ENCODE measurements at regions not wholly inside any gene's neighbourhood (a gene's known extent, or its start where the extent isn't known, plus 50 kb on each side); places are given as distances from the start of the nearest gene placed in this dataset.

- Histone ChIP-seq H3K27me3 (ENCODE audit: insufficient read depth, low read length) (no peaks in the 10 kb centered on the region), H3K79me2 (ENCODE audit: insufficient read depth, low read length) (no peaks in the 10 kb centered on the region), H2BK120ac (ENCODE audit: low read depth, low read length, poor library complexity, severe bottlenecking) (no peak overlapping the region), H3K4me2 (ENCODE audit: insufficient read depth, insufficient read length, low read length) (no peak overlapping the region), H4K5ac (ENCODE audit: insufficient read length, low read depth, low read length) (no peak overlapping the region), H4K20me1 (ENCODE audit: control insufficient read depth, insufficient read depth, insufficient read length) (no peaks in the 10 kb centered on the region), H3K23me2 (ENCODE audit: insufficient read length, low read depth, low read length, poor library complexity, severe bottlenecking) (no peaks in the 10 kb centered on the region), H4K8ac (replicated peaks; ENCODE audit: insufficient read length, low read depth, low read length) (no peak overlapping the region), H2AFZ (ENCODE audit: low read length) (no peak overlapping the region), H2AK5ac (ENCODE audit: insufficient read length, low read length) (no peak overlapping the region), H2BK12ac (ENCODE audit: insufficient read length, low read depth, low read length) (no peak overlapping the region), H3K14ac (ENCODE audit: insufficient read depth, low read length) (no peak overlapping the region), H3K4ac (ENCODE audit: low read depth, low read length) (no peak overlapping the region), H4K91ac (ENCODE audit: insufficient read length, low read depth, low read length) (no peak overlapping the region), H3K9me3 (ENCODE audit: control insufficient read depth, low read depth, low read length) (no peaks in the 10 kb centered on the region), H3K23ac (ENCODE audit: insufficient read length, low read depth, low read length) (no peak overlapping the region), H2BK20ac (ENCODE audit: low read depth, low read length, poor library complexity, severe bottlenecking) (no peak overlapping the region), H2BK15ac (ENCODE audit: low read depth, low read length) (no peak overlapping the region), H3K79me1 (ENCODE audit: insufficient read depth, low read depth, low read length, poor library complexity, severe bottlenecking) (no peaks in the 10 kb centered on the region), H3T11ph (ENCODE audit: low read length) (no peak overlapping the region), H3K4me1 (ENCODE audit: insufficient read depth, low read length) (no peaks in the 10 kb centered on the region), H3K18ac (ENCODE audit: insufficient read length, low read depth, low read length) (no peak overlapping the region), H3K9ac (ENCODE audit: extremely low read depth, insufficient read length, low read length) (no peak overlapping the region), H3K27ac (ENCODE audit: insufficient read length, low read depth, low read length) (no peak overlapping the region), H2BK5ac (ENCODE audit: insufficient read length, low read length) (no peak overlapping the region), H3K56ac (ENCODE audit: insufficient read length, low read depth, low read length) (no peak overlapping the region)
- Mint-ChIP-seq H3K27me3 (ENCODE audit: low read depth) (no peaks in the 10 kb centered on the region), H3K9me3 (peaks cover 2 to 3% of the 10 kb centered on the region in 2 experiments; a peak in 2 of 5 replicates), H3K27ac (no peak overlapping the region), H3K4me1 (peaks cover 5 to 9% of the 10 kb centered on the region in 2 experiments), H3K36me3 (ENCODE audit: insufficient read depth in 1 of 3, low read depth in 3 of 3) (peaks cover 0 to 5% (median 0%) of the 10 kb centered on the region in 3 experiments; a peak in 4 of 7 replicates), H3K4me3 (no peak overlapping the region)
- no CpG with 5 or more reads among the region's 4 CpGs for WGBS (ENCODE audit: extremely low coverage, insufficient read length, low lambda C conversion rate)
- TF ChIP-seq, protein P1, sequence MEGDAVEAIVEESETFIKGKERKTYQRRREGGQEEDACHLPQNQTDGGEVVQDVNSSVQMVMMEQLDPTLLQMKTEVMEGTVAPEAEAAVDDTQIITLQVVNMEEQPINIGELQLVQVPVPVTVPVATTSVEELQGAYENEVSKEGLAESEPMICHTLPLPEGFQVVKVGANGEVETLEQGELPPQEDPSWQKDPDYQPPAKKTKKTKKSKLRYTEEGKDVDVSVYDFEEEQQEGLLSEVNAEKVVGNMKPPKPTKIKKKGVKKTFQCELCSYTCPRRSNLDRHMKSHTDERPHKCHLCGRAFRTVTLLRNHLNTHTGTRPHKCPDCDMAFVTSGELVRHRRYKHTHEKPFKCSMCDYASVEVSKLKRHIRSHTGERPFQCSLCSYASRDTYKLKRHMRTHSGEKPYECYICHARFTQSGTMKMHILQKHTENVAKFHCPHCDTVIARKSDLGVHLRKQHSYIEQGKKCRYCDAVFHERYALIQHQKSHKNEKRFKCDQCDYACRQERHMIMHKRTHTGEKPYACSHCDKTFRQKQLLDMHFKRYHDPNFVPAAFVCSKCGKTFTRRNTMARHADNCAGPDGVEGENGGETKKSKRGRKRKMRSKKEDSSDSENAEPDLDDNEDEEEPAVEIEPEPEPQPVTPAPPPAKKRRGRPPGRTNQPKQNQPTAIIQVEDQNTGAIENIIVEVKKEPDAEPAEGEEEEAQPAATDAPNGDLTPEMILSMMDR (conservative IDR thresholded peaks at IDR 0.05): no peak
- DNase-seq: no peak
Measured at GRCh38 chr4:14596028-14596427, 406.3 kb upstream of the CPEB2 start.

Data from H9 (cell line).